ENCODE measurements at regions not wholly inside any gene's neighbourhood (a gene's known extent, or its start where the extent isn't known, plus 50 kb on each side); places are given as distances from the start of the nearest gene placed in this dataset.

DNA sequence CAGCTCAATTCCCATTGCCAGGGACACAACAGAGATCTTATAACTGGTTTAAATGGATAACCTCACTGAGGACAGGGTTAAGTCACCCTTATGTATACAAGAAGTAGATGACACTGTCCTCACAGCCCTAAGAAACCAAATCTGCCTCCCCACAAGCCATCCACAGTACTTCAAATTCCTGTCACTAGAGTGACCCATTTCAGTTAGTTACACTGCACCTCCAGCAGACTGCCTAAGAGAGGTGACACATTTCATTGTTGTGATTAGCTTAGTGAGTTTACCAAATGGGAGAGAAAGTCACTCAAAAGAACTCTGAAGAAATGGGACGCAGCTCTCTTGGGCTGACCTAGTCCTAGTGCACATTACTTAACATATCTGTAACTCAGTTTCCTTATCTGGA, 53.6 kb upstream of the HTR1A start (continued):
- TF ChIP-seq GABPB1 (CRISPR knock-in tag; IDR thresholded peaks at IDR 0.05) = no peak
- TF ChIP-seq MYBL2 (CRISPR knock-in tag; IDR thresholded peaks at IDR 0.05) = no peak
